Lung (tissue), 11 donors: ENCODE measurements at regions not wholly inside any gene's neighbourhood (a gene's known extent, or its start where the extent isn't known, plus 50 kb on each side); places are given as distances from the start of the nearest gene placed in this dataset.

ENCODE experiments used
- ATAC-seq: fragments of 200-7000 bp; cut with Tn5 transposase; one replicate; pipeline ENCODE4 v1.9.1; 2020; ENCODE audit warnings: moderate number of reproducible peaks; ENCODE audit not compliant: insufficient read depth, low FRiP score
- DNase-seq, 3 donors: peaks; one replicate each; pipeline ENCODE4 v3.0.0-alpha.2; 2013 to 2017
- H3K27ac ChIP-seq, 2 donors: one replicate each; pipeline ENCODE4 v1.5.1; 2013; ENCODE audit warnings: mild to moderate bottlenecking in 2 of 2, moderate library complexity in 2 of 2, control low read depth in 1 of 2, inconsistent platforms in 1 of 2, low read depth in 1 of 2, low read length in 1 of 2
- H3K27me3 ChIP-seq, 3 donors: one replicate each; pipeline ENCODE4 v1.5.1; 2013; ENCODE audit warnings: low read length in 2 of 3; ENCODE audit not compliant: control insufficient read depth in 3 of 3, insufficient read depth in 3 of 3
- H3K36me3 ChIP-seq, 4 donors: one replicate each; pipeline ENCODE4 v1.5.1; 2013; ENCODE audit warnings: low read length in 4 of 4, mild to moderate bottlenecking in 1 of 4, moderate library complexity in 1 of 4; ENCODE audit not compliant: control insufficient read depth in 4 of 4, insufficient read depth in 4 of 4
- H3K4me1 ChIP-seq, 5 donors: one replicate each; pipeline ENCODE4 v1.5.1; 2013; ENCODE audit warnings: low read length in 5 of 5, mild to moderate bottlenecking in 2 of 5, moderate library complexity in 1 of 5; ENCODE audit not compliant: control insufficient read depth in 5 of 5, insufficient read depth in 5 of 5
- H3K4me3 ChIP-seq: one replicate; pipeline ENCODE4 v1.5.1; 2013; ENCODE audit warnings: mild to moderate bottlenecking, control low read depth, moderate library complexity
- H3K9ac ChIP-seq, 2 donors: one replicate each; pipeline ENCODE4 v1.5.1; 2013; ENCODE audit warnings: low read length in 2 of 2, control low read depth in 1 of 2; ENCODE audit not compliant: insufficient read depth in 1 of 2
- H3K9me3 ChIP-seq, 4 donors: one replicate each; pipeline ENCODE4 v1.5.1; 2013; ENCODE audit warnings: low read length in 3 of 4, mild to moderate bottlenecking in 1 of 4, moderate library complexity in 1 of 4; ENCODE audit not compliant: control insufficient read depth in 4 of 4, insufficient read depth in 3 of 4
- WGBS, 2 donors: extraction: QIAGEN DNeasy Blood & Tissue Kit; methylation state at CpG; one replicate each; pipeline ENCODE4 v1.1.7; 2013; 5-methylcytosine and 5-hydroxymethylcytosine counted together
- TF ChIP-seq, protein P1 (sequence below): IDR thresholded peaks from 2 replicates; pipeline ENCODE4 v1.5.1; 2012; ENCODE audit warnings: mild to moderate bottlenecking; ENCODE audit errors: control extremely low read depth, extremely low read depth
- donor health status: control.
- donor health status: control.
- donor health status: Bipolar disorder and iron deficiency.
- donor health status: healthy.
- donor health status: DM: yes; HTN: yes; CAD: no.

DNA sequence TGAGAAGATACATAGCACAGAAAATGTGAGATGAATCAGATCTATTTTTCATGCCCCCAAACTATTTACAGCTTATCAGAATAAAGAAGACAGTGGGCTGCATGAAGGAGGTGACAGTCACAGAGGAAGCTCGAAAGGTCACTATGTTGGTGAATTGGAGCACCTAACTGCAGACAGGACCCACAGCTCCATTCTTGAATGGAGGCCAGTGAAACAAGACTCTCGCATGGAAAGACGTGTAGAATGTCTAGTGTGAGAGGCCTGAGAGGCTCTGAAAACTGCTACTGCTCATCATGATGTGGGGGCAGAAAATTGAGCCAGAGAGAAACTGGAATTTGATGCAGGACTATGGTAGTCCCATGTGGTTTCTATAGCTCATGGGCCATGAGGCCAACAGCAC lies 60.3 kb upstream of the CCDC190 start:
- Histone ChIP-seq H3K9me3 (no peaks in the 10 kb centered on the region), H3K4me3 (no peak overlapping the region), H3K27me3 (no peaks in the 10 kb centered on the region), H3K27ac (no peak overlapping the region), H3K4me1 (no peaks in the 10 kb centered on the region), H3K36me3 (no peaks in the 10 kb centered on the region), H3K9ac (no peak overlapping the region)
- WGBS, 2 donors, result 89 to 90% methylated on average over 3 of the region's 3 CpGs
- DNase-seq, result no peak
- TF ChIP-seq, protein P1, sequence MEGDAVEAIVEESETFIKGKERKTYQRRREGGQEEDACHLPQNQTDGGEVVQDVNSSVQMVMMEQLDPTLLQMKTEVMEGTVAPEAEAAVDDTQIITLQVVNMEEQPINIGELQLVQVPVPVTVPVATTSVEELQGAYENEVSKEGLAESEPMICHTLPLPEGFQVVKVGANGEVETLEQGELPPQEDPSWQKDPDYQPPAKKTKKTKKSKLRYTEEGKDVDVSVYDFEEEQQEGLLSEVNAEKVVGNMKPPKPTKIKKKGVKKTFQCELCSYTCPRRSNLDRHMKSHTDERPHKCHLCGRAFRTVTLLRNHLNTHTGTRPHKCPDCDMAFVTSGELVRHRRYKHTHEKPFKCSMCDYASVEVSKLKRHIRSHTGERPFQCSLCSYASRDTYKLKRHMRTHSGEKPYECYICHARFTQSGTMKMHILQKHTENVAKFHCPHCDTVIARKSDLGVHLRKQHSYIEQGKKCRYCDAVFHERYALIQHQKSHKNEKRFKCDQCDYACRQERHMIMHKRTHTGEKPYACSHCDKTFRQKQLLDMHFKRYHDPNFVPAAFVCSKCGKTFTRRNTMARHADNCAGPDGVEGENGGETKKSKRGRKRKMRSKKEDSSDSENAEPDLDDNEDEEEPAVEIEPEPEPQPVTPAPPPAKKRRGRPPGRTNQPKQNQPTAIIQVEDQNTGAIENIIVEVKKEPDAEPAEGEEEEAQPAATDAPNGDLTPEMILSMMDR, result no peak
- no peak for ATAC-seq

- Histone ChIP-seq H3K9me3 (no peaks in the 10 kb centered on the region), H3K27me3 (no peaks in the 10 kb centered on the region), H3K27ac (no peak overlapping the region), H3K9ac (no peak overlapping the region), H3K36me3 (no peaks in the 10 kb centered on the region), H3K4me1 (no peaks in the 10 kb centered on the region), H3K4me3 (no peak overlapping the region)
- ATAC-seq, result no peak
- WGBS, 2 donors, result 71 to 77% methylated on average over 6 of the region's 6 CpGs
- TF ChIP-seq, protein P1, result no peak
- no peak for DNase-seq
Measured at GRCh38 chr1:162919034-162919433, 58.1 kb upstream of the CCDC190 start.

- Histone ChIP-seq H3K4me3 (no peak overlapping the region), H3K4me1 (no peaks in the 10 kb centered on the region), H3K9ac (no peak overlapping the region), H3K36me3 (no peaks in the 10 kb centered on the region), H3K27ac (no peak overlapping the region), H3K27me3 (no peaks in the 10 kb centered on the region), H3K9me3 (peaks cover 0 to 4% (median 2%) of the 10 kb centered on the region in 4 donors)
- TF ChIP-seq, protein P1, result no peak
- ATAC-seq, result no peak
- DNase-seq, result no peak
- WGBS, 2 donors, result 75 to 83% methylated on average over 8 of the region's 8 CpGs
Measured at GRCh38 chr1:162918151-162918754, 57.3 kb upstream of the CCDC190 start.
